NB4 (cell line): ENCODE measurements at regions not wholly inside any gene's neighbourhood (a gene's known extent, or its start where the extent isn't known, plus 50 kb on each side); places are given as distances from the start of the nearest gene placed in this dataset.

Experiments
- DNase-seq: peaks from one replicate; pipeline ENCODE4 v3.0.0; 2010; ENCODE audit warnings: low read depth
- H3K4me3 ChIP-seq: one replicate; pipeline ENCODE4 v1.5.1; 2011; ENCODE audit warnings: mild to moderate bottlenecking, low read depth, low read length, moderate library complexity
- MYC ChIP-seq: IDR thresholded peaks from 2 replicates; pipeline ENCODE4 v1.6.1; 2011; ENCODE audit warnings: low read depth, low read length
- POLR2A ChIP-seq: IDR thresholded peaks from 2 replicates; pipeline ENCODE4 v1.6.1; 2011; ENCODE audit warnings: mild to moderate bottlenecking; ENCODE audit not compliant: insufficient read length; ENCODE audit errors: extremely low read depth
- TF ChIP-seq, protein P1 (sequence below): IDR thresholded peaks from one replicate; pipeline ENCODE4 v1.5.1; 2012; ENCODE audit warnings: low read depth, low read length
- TF ChIP-seq, protein P2 (sequence below): IDR thresholded peaks from 2 replicates; pipeline ENCODE4 v1.6.1; 2011; ENCODE audit warnings: low read depth, low read length

DNA sequence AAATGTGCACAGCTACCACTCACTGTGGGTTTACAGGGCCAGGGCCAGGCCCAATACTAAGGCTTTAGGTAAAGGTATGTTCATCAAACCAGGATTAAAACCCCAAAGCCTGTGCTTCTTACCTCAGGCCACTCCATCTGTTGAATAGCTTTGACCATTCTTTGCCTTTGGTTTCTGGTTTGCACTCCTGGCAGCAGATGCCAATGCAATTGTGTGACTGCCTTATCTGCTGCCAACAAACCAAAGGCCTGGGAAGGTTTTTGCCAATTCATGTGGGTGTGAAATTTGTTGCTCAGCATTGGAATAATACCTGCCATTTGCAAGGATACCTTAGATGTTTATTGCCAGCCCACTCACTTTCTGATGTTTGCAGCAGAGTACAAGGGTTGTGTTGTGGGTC is 221.6 kb downstream of the C12orf75 start:
- H3K4me3 ChIP-seq: no peak overlapping the region
- no peak for DNase-seq
- TF ChIP-seq, protein P1, sequence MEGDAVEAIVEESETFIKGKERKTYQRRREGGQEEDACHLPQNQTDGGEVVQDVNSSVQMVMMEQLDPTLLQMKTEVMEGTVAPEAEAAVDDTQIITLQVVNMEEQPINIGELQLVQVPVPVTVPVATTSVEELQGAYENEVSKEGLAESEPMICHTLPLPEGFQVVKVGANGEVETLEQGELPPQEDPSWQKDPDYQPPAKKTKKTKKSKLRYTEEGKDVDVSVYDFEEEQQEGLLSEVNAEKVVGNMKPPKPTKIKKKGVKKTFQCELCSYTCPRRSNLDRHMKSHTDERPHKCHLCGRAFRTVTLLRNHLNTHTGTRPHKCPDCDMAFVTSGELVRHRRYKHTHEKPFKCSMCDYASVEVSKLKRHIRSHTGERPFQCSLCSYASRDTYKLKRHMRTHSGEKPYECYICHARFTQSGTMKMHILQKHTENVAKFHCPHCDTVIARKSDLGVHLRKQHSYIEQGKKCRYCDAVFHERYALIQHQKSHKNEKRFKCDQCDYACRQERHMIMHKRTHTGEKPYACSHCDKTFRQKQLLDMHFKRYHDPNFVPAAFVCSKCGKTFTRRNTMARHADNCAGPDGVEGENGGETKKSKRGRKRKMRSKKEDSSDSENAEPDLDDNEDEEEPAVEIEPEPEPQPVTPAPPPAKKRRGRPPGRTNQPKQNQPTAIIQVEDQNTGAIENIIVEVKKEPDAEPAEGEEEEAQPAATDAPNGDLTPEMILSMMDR: no peak
- no peak for TF ChIP-seq MYC
- no peak for TF ChIP-seq POLR2A
- TF ChIP-seq, protein P2, sequence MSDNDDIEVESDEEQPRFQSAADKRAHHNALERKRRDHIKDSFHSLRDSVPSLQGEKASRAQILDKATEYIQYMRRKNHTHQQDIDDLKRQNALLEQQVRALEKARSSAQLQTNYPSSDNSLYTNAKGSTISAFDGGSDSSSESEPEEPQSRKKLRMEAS: no peak

DNA sequence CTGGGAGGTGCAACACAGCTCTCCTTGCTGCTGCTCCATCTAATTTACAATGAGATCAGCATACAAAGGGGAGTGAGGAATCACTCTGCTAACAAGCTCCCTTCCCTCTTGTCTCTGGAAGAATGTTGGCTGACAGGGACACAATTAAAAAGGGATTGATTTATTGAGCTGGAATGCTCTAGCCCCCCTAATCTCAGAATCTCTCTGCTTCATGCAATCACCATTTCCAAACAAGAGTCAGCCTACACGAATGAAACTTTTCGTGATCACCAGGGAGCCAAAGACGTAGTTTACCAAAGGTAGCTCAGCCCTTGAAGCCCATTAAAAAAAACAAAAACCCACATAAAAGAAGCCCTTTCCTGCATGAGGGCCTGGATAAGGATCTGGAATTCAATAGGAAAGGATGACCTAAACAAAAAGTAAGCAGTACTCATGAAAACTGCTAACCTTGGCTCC is 223.8 kb downstream of the C12orf75 start:
- no peak for DNase-seq
- TF ChIP-seq, protein P1: no peak
- TF ChIP-seq MYC (no peak), POLR2A (no peak)
- TF ChIP-seq, protein P2: no peak
- no peak overlapping the region for H3K4me3 ChIP-seq

DNA sequence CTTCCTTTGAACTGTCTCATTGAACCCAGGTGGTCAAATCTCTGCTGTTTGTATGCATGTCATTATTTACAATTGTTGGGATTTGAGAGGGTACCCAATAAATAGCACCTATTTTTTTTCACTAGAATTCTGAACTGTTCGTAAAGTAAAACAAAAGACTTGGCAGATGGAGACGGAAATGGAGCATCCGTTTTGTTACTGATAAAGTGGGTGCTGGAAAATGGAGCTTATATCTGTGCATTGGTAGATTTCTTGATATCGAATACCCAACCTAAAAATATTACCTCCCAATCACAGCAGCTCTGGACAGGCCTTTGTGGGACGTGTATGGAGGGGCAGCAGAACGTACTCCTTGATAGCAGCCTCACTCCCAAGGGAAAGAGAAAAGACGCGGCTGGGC is 224.4 kb downstream of the C12orf75 start:
- no peak for DNase-seq
- TF ChIP-seq, protein P2: no peak
- TF ChIP-seq, protein P1: no peak
- no peak for TF ChIP-seq MYC
- TF ChIP-seq POLR2A: no peak
- no peak overlapping the region for H3K4me3 ChIP-seq

DNA sequence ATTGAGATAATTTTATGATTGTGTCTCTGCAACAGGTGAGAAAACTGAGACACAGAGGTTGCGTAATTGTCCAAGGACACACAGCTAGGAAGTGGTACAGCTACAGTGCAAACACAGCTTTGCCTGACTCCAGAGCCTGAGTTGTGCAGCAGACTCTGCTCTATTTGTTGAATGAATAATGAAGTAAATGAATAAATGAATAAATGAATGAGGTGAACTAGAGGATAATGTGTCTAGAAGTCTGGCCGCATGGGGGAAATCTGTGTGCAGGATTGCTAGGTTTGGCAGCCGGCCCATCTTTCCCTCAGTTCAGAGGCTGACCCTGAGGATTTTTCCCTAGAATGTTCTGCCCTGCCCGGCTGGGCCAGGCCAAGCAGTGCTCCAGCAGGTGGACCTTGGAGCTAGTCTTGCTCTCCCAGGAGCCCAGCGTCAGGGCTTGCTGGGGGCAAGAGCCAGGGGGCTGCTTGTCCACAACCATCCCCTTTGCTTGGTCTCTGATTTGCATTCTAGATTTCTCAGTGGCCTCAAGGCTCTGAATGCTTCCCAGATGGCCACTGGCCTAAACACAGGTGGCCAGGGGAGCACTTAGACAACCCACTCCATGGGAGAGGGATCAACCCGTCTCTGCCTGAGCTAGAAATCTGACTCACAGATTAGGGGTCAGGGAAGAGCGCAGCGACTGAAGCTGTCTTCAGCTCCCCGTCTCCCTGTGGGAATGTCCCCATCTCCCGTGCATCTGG is 225.2 kb downstream of the C12orf75 start:
- TF ChIP-seq POLR2A (no peak), MYC (no peak)
- TF ChIP-seq, protein P2: no peak
- TF ChIP-seq, protein P1: no peak
- DNase-seq: no peak
- no peak overlapping the region for H3K4me3 ChIP-seq

DNA sequence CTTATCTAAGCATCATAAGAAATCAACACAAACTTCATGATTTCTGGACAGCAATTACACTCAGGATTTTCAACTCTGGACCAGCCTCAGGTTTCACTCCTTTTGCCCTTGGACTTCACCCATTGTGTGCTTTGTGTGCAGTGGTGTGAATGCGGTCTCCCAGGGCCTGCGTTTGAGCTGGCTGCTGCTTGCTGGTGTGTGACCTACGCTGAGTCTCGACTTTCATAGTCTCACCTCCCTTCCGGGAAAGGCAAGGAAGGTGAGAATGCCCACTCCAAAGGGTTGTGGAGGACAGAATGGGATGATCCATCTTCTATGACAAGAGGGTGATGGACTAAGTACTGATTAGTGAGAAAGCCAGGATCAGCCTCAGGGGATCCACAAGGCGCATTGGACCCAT is 228.8 kb downstream of the C12orf75 start:
- TF ChIP-seq, protein P1: no peak
- TF ChIP-seq POLR2A: no peak
- TF ChIP-seq, protein P2: no peak
- TF ChIP-seq MYC: no peak
- no peak overlapping the region for H3K4me3 ChIP-seq
- no peak for DNase-seq
